Neuronal stem cell (in vitro differentiated cells): ENCODE measurements at regions not wholly inside any gene's neighbourhood (a gene's known extent, or its start where the extent isn't known, plus 50 kb on each side); places are given as distances from the start of the nearest gene placed in this dataset.

Experiments used
- DNase-seq: peaks from one replicate; pipeline ENCODE4 v3.0.0-alpha.2; 2013; ENCODE audit warnings: low spot score
- H2AFZ ChIP-seq: one replicate; pipeline ENCODE4 v1.6.1; 2013; ENCODE audit warnings: mild to moderate bottlenecking, low read length, inconsistent platforms
- H2AK5ac ChIP-seq: 2 replicates; pipeline ENCODE4 v1.6.1; 2013; ENCODE audit warnings: low read depth, mild to moderate bottlenecking, inconsistent platforms, low read length, moderate library complexity, mixed read lengths
- H2BK120ac ChIP-seq: 2 replicates; pipeline ENCODE4 v1.6.1; 2013; ENCODE audit warnings: low read depth, mild to moderate bottlenecking, inconsistent platforms, low read length, moderate library complexity, mixed read lengths
- H2BK12ac ChIP-seq: one replicate; pipeline ENCODE4 v1.6.1; 2013; ENCODE audit warnings: low read length, inconsistent platforms
- H2BK15ac ChIP-seq: 2 replicates; pipeline ENCODE4 v1.6.1; 2013; ENCODE audit warnings: mild to moderate bottlenecking, low read length, inconsistent platforms, mixed read lengths
- H2BK5ac ChIP-seq: one replicate; pipeline ENCODE4 v1.6.1; 2013; ENCODE audit warnings: inconsistent platforms, mild to moderate bottlenecking, low read length, moderate library complexity
- H3K14ac ChIP-seq: one replicate; pipeline ENCODE4 v1.6.1; 2013; ENCODE audit warnings: low read length, inconsistent platforms
- H3K18ac ChIP-seq: 2 replicates; pipeline ENCODE4 v1.6.1; 2013; ENCODE audit warnings: low read length, inconsistent platforms
- H3K23ac ChIP-seq: 2 replicates; pipeline ENCODE4 v1.6.1; 2013; ENCODE audit warnings: low read depth, mild to moderate bottlenecking, mixed read lengths, low read length, inconsistent platforms; ENCODE audit not compliant: poor library complexity
- H3K27ac ChIP-seq: replicated peaks from 3 replicates; pipeline ENCODE4 v1.5.1; 2013; ENCODE audit warnings: low read length, inconsistent platforms
- H3K27me3 ChIP-seq, 3 experiments: 2 replicates each; pipeline ENCODE4 v1.6.1; 2013; ENCODE audit warnings: low read length in 3 of 3, mild to moderate bottlenecking in 2 of 3, inconsistent platforms in 1 of 3, low read depth in 1 of 3, mixed read lengths in 1 of 3, moderate library complexity in 1 of 3; ENCODE audit not compliant: control insufficient read depth in 3 of 3, insufficient read depth in 3 of 3
- H3K36me3 ChIP-seq, 2 donors: replicated peaks in 1 of 2; 2 replicates each; pipeline ENCODE4 v1.6.1; 2013; ENCODE audit warnings: low read length in 2 of 2; ENCODE audit not compliant: control insufficient read depth in 2 of 2, insufficient read depth in 2 of 2
- H3K4ac ChIP-seq: 2 replicates; pipeline ENCODE4 v1.6.1; 2013; ENCODE audit warnings: inconsistent platforms, mild to moderate bottlenecking, low read length, moderate library complexity
- H3K4me1 ChIP-seq, 2 donors: 1 replicate in 1 of 2; 2 replicates in 1 of 2; pipeline ENCODE4 v1.6.1; 2013; ENCODE audit warnings: low read length in 2 of 2, low read depth in 1 of 2; ENCODE audit not compliant: control insufficient read depth in 2 of 2, insufficient read depth in 1 of 2
- H3K4me2 ChIP-seq: one replicate; pipeline ENCODE4 v1.6.1; 2013; ENCODE audit warnings: mild to moderate bottlenecking, low read length, inconsistent platforms; ENCODE audit not compliant: insufficient read depth, poor library complexity, severe bottlenecking
- H3K4me3 ChIP-seq, 2 donors: 2 replicates each; pipeline ENCODE4 v1.5.1; 2013; ENCODE audit warnings: low read length in 2 of 2, mild to moderate bottlenecking in 2 of 2, inconsistent platforms in 1 of 2, moderate library complexity in 1 of 2
- H3K79me1 ChIP-seq: one replicate; pipeline ENCODE4 v1.6.1; 2013; ENCODE audit warnings: low read depth, mild to moderate bottlenecking, inconsistent platforms, low read length, moderate library complexity
- H3K9ac ChIP-seq: one replicate; pipeline ENCODE4 v1.6.1; 2013; ENCODE audit warnings: mild to moderate bottlenecking, low read depth, low read length, inconsistent platforms; ENCODE audit not compliant: poor library complexity
- H3K9me3 ChIP-seq, 2 donors: replicated peaks in 1 of 2; 2 replicates each; pipeline versions ENCODE3 to v1.6.1; 2013; ENCODE audit warnings: low read length in 2 of 2, mild to moderate bottlenecking in 2 of 2, inconsistent platforms in 1 of 2, low read depth in 1 of 2, mixed read lengths in 1 of 2, moderate library complexity in 1 of 2; ENCODE audit not compliant: control insufficient read depth in 2 of 2, insufficient read depth in 1 of 2
- H4K8ac ChIP-seq: one replicate; pipeline ENCODE4 v1.6.1; 2013; ENCODE audit warnings: low read depth, mild to moderate bottlenecking, inconsistent platforms, low read length, moderate library complexity
- H4K91ac ChIP-seq: one replicate; pipeline ENCODE4 v1.6.1; 2013; ENCODE audit warnings: low read length, low read depth, mild to moderate bottlenecking, inconsistent platforms; ENCODE audit not compliant: poor library complexity
- WGBS, 2 donors: extraction: QIAGEN DNeasy Blood & Tissue Kit; methylation state at CpG; one replicate each; pipeline ENCODE4 v1.1.7; 2013; ENCODE audit warnings: missing lambda C conversion rate in 2 of 2, mixed read lengths in 1 of 2; ENCODE audit not compliant: insufficient read length in 2 of 2, insufficient replicate concordance in 1 of 2; ENCODE audit errors: extremely low coverage in 2 of 2; 5-methylcytosine and 5-hydroxymethylcytosine counted together

GRCh38 chr12:58086930-58087329, 145.6 kb downstream of the ATP23 start:
- H3K4me1 ChIP-seq: peaks cover 0 to 4% of the 10 kb centered on the region in 2 donors
- H3K9me3 ChIP-seq: no peaks in the 10 kb centered on the region
- no peak for DNase-seq
- no peak overlapping the region for H3K4me3 ChIP-seq
- H3K4ac ChIP-seq: no peak overlapping the region
- no peak overlapping the region for H4K8ac ChIP-seq
- no peak overlapping the region for H3K9ac ChIP-seq
- no peak overlapping the region for H2AK5ac ChIP-seq
- H3K23ac ChIP-seq: no peak overlapping the region
- H2BK120ac ChIP-seq: no peak overlapping the region
- H3K4me2 ChIP-seq: no peak overlapping the region
- H2BK5ac ChIP-seq: no peak overlapping the region
- no peak overlapping the region for H3K18ac ChIP-seq
- no peak overlapping the region for H3K27ac ChIP-seq
- peaks cover 1% of the 10 kb centered on the region for H3K79me1 ChIP-seq
- no CpG with 5 or more reads among the region's 6 CpGs for WGBS, 2 donors
- no peak overlapping the region for H2BK12ac ChIP-seq
- H3K14ac ChIP-seq: no peak overlapping the region
- H3K36me3 ChIP-seq: no peaks in the 10 kb centered on the region
- no peaks in the 10 kb centered on the region for H3K27me3 ChIP-seq
- H2BK15ac ChIP-seq: no peak overlapping the region
- H4K91ac ChIP-seq: no peak overlapping the region
- no peak overlapping the region for H2AFZ ChIP-seq

GRCh38 chr12:58087423-58088127, 146.2 kb downstream of the ATP23 start:
- Histone ChIP-seq H2BK120ac (no peak overlapping the region), H3K4ac (no peak overlapping the region), H3K27ac (no peak overlapping the region), H3K18ac (no peak overlapping the region), H3K27me3 (no peaks in the 10 kb centered on the region), H4K91ac (no peak overlapping the region), H2BK5ac (no peak overlapping the region), H2BK12ac (no peak overlapping the region), H3K23ac (no peak overlapping the region), H3K9ac (no peak overlapping the region), H3K4me1 (peaks cover 0 to 4% of the 10 kb centered on the region in 2 donors), H2AFZ (no peak overlapping the region), H3K4me2 (no peak overlapping the region), H3K79me1 (peaks cover 1% of the 10 kb centered on the region), H3K14ac (no peak overlapping the region), H2BK15ac (no peak overlapping the region), H3K36me3 (no peaks in the 10 kb centered on the region), H2AK5ac (no peak overlapping the region), H3K9me3 (no peaks in the 10 kb centered on the region), H4K8ac (no peak overlapping the region), H3K4me3 (no peak overlapping the region)
- no peak for DNase-seq
- no CpG with 5 or more reads among the region's 11 CpGs for whole genome bisulfite sequencing, 2 donors

GRCh38 chr12:58089588-58089987, 148.2 kb downstream of the ATP23 start:
- no CpG with 5 or more reads among the region's 3 CpGs for WGBS, 2 donors
- peaks cover 0 to 4% of the 10 kb centered on the region in 2 donors for H3K4me1 ChIP-seq
- H2AFZ ChIP-seq: no peak overlapping the region
- no peak overlapping the region for H3K4ac ChIP-seq
- no peaks in the 10 kb centered on the region for H3K36me3 ChIP-seq
- H2BK5ac ChIP-seq: no peak overlapping the region
- H3K9ac ChIP-seq: no peak overlapping the region
- no peak overlapping the region for H3K23ac ChIP-seq
- H4K8ac ChIP-seq: no peak overlapping the region
- H3K27ac ChIP-seq: no peak overlapping the region
- H2BK120ac ChIP-seq: no peak overlapping the region
- H3K4me3 ChIP-seq: no peak overlapping the region
- no peaks in the 10 kb centered on the region for H3K27me3 ChIP-seq
- no peak overlapping the region for H2BK12ac ChIP-seq
- no peak for DNase-seq
- H4K91ac ChIP-seq: no peak overlapping the region
- H3K14ac ChIP-seq: no peak overlapping the region
- H2BK15ac ChIP-seq: no peak overlapping the region
- H3K18ac ChIP-seq: no peak overlapping the region
- H2AK5ac ChIP-seq: no peak overlapping the region
- H3K4me2 ChIP-seq: no peak overlapping the region
- no peaks in the 10 kb centered on the region for H3K9me3 ChIP-seq
- H3K79me1 ChIP-seq: peaks cover 1% of the 10 kb centered on the region

- Histone ChIP-seq H3K27me3 (no peaks in the 10 kb centered on the region), H4K8ac (no peak overlapping the region), H3K18ac (no peak overlapping the region), H3K27ac (no peak overlapping the region), H3K9me3 (no peaks in the 10 kb centered on the region), H3K9ac (no peak overlapping the region), H3K14ac (no peak overlapping the region), H2BK12ac (no peak overlapping the region), H3K4me1 (peaks cover 0 to 4% of the 10 kb centered on the region in 2 donors), H3K79me1 (peaks cover 1% of the 10 kb centered on the region), H2BK15ac (no peak overlapping the region), H4K91ac (no peak overlapping the region), H3K4ac (no peak overlapping the region), H3K23ac (no peak overlapping the region), H2AK5ac (no peak overlapping the region), H2BK120ac (no peak overlapping the region), H2BK5ac (no peak overlapping the region), H2AFZ (no peak overlapping the region), H3K36me3 (no peaks in the 10 kb centered on the region), H3K4me2 (no peak overlapping the region), H3K4me3 (no peak overlapping the region)
- WGBS, 2 donors: no CpG with 5 or more reads among the region's 5 CpGs
- no peak for DNase-seq
Observed at GRCh38 chr12:58090685-58091084, 149.3 kb downstream of the ATP23 start.
